ENCODE measurements at regions not wholly inside any gene's neighbourhood (a gene's known extent, or its start where the extent isn't known, plus 50 kb on each side); places are given as distances from the start of the nearest gene placed in this dataset.

GRCh38 chr20:52757411-52757810, 214.7 kb upstream of the TSHZ2 start:
- TF ChIP-seq, protein P1, sequence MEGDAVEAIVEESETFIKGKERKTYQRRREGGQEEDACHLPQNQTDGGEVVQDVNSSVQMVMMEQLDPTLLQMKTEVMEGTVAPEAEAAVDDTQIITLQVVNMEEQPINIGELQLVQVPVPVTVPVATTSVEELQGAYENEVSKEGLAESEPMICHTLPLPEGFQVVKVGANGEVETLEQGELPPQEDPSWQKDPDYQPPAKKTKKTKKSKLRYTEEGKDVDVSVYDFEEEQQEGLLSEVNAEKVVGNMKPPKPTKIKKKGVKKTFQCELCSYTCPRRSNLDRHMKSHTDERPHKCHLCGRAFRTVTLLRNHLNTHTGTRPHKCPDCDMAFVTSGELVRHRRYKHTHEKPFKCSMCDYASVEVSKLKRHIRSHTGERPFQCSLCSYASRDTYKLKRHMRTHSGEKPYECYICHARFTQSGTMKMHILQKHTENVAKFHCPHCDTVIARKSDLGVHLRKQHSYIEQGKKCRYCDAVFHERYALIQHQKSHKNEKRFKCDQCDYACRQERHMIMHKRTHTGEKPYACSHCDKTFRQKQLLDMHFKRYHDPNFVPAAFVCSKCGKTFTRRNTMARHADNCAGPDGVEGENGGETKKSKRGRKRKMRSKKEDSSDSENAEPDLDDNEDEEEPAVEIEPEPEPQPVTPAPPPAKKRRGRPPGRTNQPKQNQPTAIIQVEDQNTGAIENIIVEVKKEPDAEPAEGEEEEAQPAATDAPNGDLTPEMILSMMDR (conservative IDR thresholded peaks at IDR 0.05) = no peak
- Mint-ChIP-seq H3K4me3 (no peak overlapping the region), H3K36me3 (no peaks in the 10 kb centered on the region), H3K27me3 (peaks cover 4% of the 10 kb centered on the region), H3K4me1 (ENCODE audit: unreplicated experiment) (no peaks in the 10 kb centered on the region), H3K9me3 (no peaks in the 10 kb centered on the region), H3K27ac (no peak overlapping the region)
- no peak for DNase-seq (ENCODE audit: extremely low spot score, unreplicated experiment)

- no peak overlapping the region for H3K4me3 Mint-ChIP-seq
Measured at GRCh38 chr20:52755744-52756143, 216.4 kb upstream of the TSHZ2 start.

DNA sequence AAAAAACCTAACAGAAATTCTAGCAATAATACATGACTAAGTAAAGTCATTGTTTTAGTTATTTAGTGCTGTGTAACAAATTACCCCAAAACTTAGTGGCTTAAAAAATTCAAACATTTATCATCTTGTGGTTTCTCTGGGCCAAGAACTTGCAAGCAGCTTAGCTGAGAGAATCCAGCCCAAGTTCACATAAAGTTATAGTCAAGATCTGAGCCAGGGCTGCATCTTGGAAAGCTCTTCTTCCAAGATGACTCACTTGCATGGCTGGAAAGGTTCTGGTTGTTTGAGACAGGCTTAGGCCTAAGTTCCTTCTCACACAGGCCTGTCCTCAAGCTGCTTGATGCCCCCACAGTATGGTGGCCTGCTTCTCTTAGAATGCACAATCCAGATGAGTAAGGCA, 217.8 kb upstream of the TSHZ2 start:
- H3K27me3 Mint-ChIP-seq = no peaks in the 10 kb centered on the region
- peaks cover 5% of the 10 kb centered on the region for H3K4me1 Mint-ChIP-seq (ENCODE audit: unreplicated experiment)
- TF ChIP-seq, protein P1 (conservative IDR thresholded peaks at IDR 0.05) = no peak
- no peak overlapping the region for H3K27ac Mint-ChIP-seq
- H3K36me3 Mint-ChIP-seq = no peaks in the 10 kb centered on the region
- H3K4me3 Mint-ChIP-seq = no peak overlapping the region
- no peak for DNase-seq (ENCODE audit: extremely low spot score, unreplicated experiment)
- H3K9me3 Mint-ChIP-seq = no peaks in the 10 kb centered on the region

More at GRCh38 chr20:52755744-52756143, 216.4 kb upstream of the TSHZ2 start:
- Mint-ChIP-seq H3K27me3 (peaks cover 4% of the 10 kb centered on the region), H3K4me1 (ENCODE audit: unreplicated experiment) (peaks cover 5% of the 10 kb centered on the region), H3K36me3 (no peaks in the 10 kb centered on the region), H3K9me3 (no peaks in the 10 kb centered on the region), H3K27ac (no peak overlapping the region)
- DNase-seq (ENCODE audit: extremely low spot score, unreplicated experiment) = no peak
- TF ChIP-seq, protein P1 (conservative IDR thresholded peaks at IDR 0.05) = no peak

DNA sequence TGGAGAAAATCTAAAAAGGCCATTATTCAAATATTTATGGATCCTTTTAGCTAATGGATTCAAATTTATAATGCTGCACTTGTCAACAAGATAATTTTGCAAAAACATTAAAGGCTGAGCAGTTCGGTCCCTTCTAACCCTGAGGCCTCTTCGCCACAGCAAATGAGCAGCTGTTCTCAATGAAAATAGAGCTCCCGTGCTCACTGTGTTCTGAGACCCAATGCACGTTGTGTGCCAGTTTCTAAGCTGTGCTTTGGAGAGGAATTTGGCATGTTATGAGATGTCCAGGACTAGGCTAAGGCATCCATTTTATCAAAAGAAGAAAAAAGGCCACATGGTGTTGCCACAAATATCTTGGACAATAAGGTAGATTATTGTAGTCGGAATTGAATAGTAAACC, 220.1 kb upstream of the TSHZ2 start:
- Mint-ChIP-seq H3K27me3 (no peaks in the 10 kb centered on the region), H3K4me3 (no peak overlapping the region), H3K27ac (no peak overlapping the region), H3K9me3 (no peaks in the 10 kb centered on the region), H3K36me3 (no peaks in the 10 kb centered on the region), H3K4me1 (ENCODE audit: unreplicated experiment) (peaks cover 5% of the 10 kb centered on the region)
- no peak for DNase-seq (ENCODE audit: extremely low spot score, unreplicated experiment)
- TF ChIP-seq, protein P1 (conservative IDR thresholded peaks at IDR 0.05) = no peak

DNA sequence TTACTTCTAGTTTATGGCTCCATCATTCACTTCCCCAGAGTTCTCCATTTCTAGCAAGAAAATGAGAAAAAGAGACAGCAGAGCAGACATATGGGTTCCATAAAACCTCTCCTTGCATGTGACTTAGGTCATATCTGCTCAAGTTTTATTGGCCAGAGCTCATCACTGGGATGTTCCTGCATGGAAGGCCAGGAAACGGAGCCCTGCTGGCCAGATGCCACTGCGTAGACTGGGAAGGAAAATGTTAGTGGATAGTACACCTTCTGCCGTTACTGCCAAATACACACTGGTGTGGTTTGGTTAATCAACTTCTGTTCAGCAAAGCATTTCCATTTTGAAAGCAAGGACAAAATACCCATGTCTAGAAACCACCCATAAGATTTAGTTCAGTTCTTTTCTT, 220.6 kb upstream of the TSHZ2 start:
- DNase-seq (ENCODE audit: extremely low spot score, unreplicated experiment) = no peak
- Mint-ChIP-seq H3K4me1 (ENCODE audit: unreplicated experiment) (peaks cover 5% of the 10 kb centered on the region), H3K9me3 (no peaks in the 10 kb centered on the region), H3K4me3 (no peak overlapping the region), H3K27me3 (no peaks in the 10 kb centered on the region), H3K36me3 (no peaks in the 10 kb centered on the region), H3K27ac (no peak overlapping the region)
- TF ChIP-seq, protein P1 (conservative IDR thresholded peaks at IDR 0.05) = no peak

GRCh38 chr20:52749938-52750337, 222.2 kb upstream of the TSHZ2 start:
- Mint-ChIP-seq H3K27ac (no peak overlapping the region), H3K36me3 (no peaks in the 10 kb centered on the region), H3K4me3 (no peak overlapping the region), H3K27me3 (no peaks in the 10 kb centered on the region), H3K9me3 (no peaks in the 10 kb centered on the region), H3K4me1 (ENCODE audit: unreplicated experiment) (peaks cover 12% of the 10 kb centered on the region)
- TF ChIP-seq, protein P1 (conservative IDR thresholded peaks at IDR 0.05) = no peak
- no peak for DNase-seq (ENCODE audit: extremely low spot score, unreplicated experiment)

Data from type B pancreatic cell (in vitro differentiated cells).